Parathyroid adenoma (tissue), 2 donors: ENCODE measurements at regions not wholly inside any gene's neighbourhood (a gene's known extent, or its start where the extent isn't known, plus 50 kb on each side); places are given as distances from the start of the nearest gene placed in this dataset.
"Not testable (repeated sequence)": the region's sequence is repeated elsewhere in the genome, so short reads cannot be mapped to it uniquely, and the experiment has no call there.

Experiments used
- H2AFZ ChIP-seq: fragments of 300-600 bp; sonication (generic); one replicate; pipeline ENCODE4 v1.7.0; 2017; ENCODE audit warnings: antibody characterized with exemption, mild to moderate bottlenecking
- H3K27ac ChIP-seq: fragments of 300-600 bp; sonication (generic); one replicate; pipeline ENCODE4 v1.7.0; 2017
- H3K27me3 ChIP-seq: fragments of 300-600 bp; sonication (generic); one replicate; pipeline ENCODE4 v1.7.0; 2017; ENCODE audit warnings: low read length; ENCODE audit not compliant: control insufficient read depth, insufficient read depth
- H3K36me3 ChIP-seq: fragments of 300-600 bp; sonication (generic); one replicate; pipeline ENCODE4 v1.7.0; 2017; ENCODE audit warnings: low read length; ENCODE audit not compliant: control insufficient read depth, insufficient read depth
- H3K4me1 ChIP-seq: fragments of 300-600 bp; sonication (generic); one replicate; pipeline ENCODE4 v1.7.0; 2017; ENCODE audit warnings: control low read depth
- H3K4me2 ChIP-seq: fragments of 300-600 bp; sonication (generic); one replicate; pipeline ENCODE4 v1.7.0; 2017; ENCODE audit warnings: low read length
- H3K4me3 ChIP-seq: fragments of 300-600 bp; sonication (generic); one replicate; pipeline ENCODE4 v1.7.0; 2017; ENCODE audit warnings: low read depth, low read length
- H3K79me2 ChIP-seq: fragments of 300-600 bp; sonication (generic); one replicate; pipeline ENCODE4 v1.7.0; 2017; ENCODE audit warnings: control low read depth
- H3K9ac ChIP-seq: fragments of 300-600 bp; sonication (generic); one replicate; pipeline ENCODE4 v1.7.0; 2017; ENCODE audit warnings: mild to moderate bottlenecking
- H3K9me3 ChIP-seq: fragments of 300-600 bp; sonication (generic); one replicate; pipeline ENCODE4 v1.7.0; 2017; ENCODE audit warnings: low read length; ENCODE audit not compliant: control insufficient read depth
- TF ChIP-seq, protein P1 (sequence below): fragments of 300-600 bp; sonication (generic); IDR thresholded peaks from one replicate; pipeline ENCODE4 v1.7.0; 2017; ENCODE audit warnings: antibody characterized with exemption, mild to moderate bottlenecking
- donor health status: primary hyperparathyroidism.

DNA sequence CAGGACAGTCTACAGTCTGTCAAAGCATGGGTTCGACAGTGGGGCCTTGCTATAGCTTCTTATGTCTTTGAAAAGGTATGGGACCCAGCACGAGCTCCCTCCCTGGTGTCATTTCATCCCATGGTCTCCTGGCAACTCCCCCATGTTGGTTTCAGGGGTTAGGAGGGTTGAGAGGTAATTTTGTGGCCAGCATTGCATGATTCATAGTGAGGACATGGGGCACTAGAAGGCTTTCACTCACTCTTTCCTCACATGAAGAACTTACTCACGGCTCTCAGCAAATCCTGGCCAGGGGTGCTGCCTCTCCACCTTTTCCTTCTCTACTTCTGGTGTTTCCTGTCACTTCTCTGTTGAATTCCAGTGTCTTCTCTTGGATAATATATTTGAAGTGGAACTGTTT lies 134.7 kb upstream of the TNPO1 start:
- Histone ChIP-seq H3K27me3 (no peaks in the 10 kb centered on the region), H3K36me3 (no peaks in the 10 kb centered on the region), H3K4me2 (no peak overlapping the region), H3K79me2 (no peaks in the 10 kb centered on the region), H3K27ac (no peak overlapping the region), H3K4me1 (no peaks in the 10 kb centered on the region), H2AFZ (no peak overlapping the region), H3K9ac (no peak overlapping the region), H3K9me3 (no peaks in the 10 kb centered on the region), H3K4me3 (no peak overlapping the region)
- TF ChIP-seq, protein P1, sequence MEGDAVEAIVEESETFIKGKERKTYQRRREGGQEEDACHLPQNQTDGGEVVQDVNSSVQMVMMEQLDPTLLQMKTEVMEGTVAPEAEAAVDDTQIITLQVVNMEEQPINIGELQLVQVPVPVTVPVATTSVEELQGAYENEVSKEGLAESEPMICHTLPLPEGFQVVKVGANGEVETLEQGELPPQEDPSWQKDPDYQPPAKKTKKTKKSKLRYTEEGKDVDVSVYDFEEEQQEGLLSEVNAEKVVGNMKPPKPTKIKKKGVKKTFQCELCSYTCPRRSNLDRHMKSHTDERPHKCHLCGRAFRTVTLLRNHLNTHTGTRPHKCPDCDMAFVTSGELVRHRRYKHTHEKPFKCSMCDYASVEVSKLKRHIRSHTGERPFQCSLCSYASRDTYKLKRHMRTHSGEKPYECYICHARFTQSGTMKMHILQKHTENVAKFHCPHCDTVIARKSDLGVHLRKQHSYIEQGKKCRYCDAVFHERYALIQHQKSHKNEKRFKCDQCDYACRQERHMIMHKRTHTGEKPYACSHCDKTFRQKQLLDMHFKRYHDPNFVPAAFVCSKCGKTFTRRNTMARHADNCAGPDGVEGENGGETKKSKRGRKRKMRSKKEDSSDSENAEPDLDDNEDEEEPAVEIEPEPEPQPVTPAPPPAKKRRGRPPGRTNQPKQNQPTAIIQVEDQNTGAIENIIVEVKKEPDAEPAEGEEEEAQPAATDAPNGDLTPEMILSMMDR = no peak

DNA sequence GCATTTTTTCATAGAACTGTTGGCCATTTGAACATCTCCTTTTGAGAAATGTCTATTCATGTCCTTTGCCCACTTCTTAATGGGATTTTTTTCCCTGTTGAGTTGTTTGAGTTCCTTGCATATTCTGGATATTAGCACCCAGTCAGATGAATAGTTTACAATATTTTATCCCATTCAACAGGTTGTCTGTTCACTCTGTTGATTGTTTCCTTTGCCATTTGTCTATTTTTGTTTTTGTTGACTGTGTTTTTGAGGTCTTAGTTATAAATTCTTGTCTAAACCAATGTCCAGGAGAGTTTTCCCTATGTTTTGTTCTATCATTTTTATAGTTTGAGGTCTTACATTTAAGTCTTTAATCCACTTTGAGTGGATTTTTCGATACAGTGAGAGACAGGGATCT lies 139.0 kb upstream of the TNPO1 start:
- Histone ChIP-seq H3K27me3 (no peaks in the 10 kb centered on the region), H3K79me2 (no peaks in the 10 kb centered on the region)

DNA sequence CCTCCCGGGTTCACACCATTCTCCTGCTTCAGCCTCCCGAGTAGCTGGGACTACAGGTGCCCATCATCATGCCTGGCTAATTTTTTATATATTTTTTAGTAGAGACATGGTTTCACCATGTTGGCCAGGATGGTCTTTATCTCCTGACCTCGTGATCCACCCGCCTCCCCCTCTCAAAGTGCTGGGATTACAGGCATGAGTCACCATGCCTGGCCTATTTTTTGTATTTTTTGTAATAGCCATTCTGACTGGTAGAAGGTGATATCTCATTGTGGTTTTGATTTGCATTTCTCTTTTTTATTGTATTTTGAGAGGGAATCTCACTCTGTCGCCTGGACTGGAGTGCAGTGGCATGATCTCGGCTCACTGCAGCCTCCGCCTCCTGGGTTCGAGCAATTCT lies 139.6 kb upstream of the TNPO1 start:
- not testable (repeated sequence) for H3K4me3 ChIP-seq, H3K4me2 ChIP-seq, H3K36me3 ChIP-seq, H3K9me3 ChIP-seq, H3K79me2 ChIP-seq, H3K9ac ChIP-seq, H3K27ac ChIP-seq, H3K4me1 ChIP-seq, H2AFZ ChIP-seq, H3K27me3 ChIP-seq

More for the DNA sequence above, 139.0 kb upstream of the TNPO1 start:
- TF ChIP-seq, protein P1 = no peak
- Histone ChIP-seq H3K9ac (no peak overlapping the region), H3K36me3 (no peaks in the 10 kb centered on the region), H3K4me2 (no peak overlapping the region), H2AFZ (no peak overlapping the region), H3K9me3 (no peaks in the 10 kb centered on the region), H3K4me1 (peaks cover 4% of the 10 kb centered on the region), H3K27ac (no peak overlapping the region), H3K4me3 (no peak overlapping the region)

DNA sequence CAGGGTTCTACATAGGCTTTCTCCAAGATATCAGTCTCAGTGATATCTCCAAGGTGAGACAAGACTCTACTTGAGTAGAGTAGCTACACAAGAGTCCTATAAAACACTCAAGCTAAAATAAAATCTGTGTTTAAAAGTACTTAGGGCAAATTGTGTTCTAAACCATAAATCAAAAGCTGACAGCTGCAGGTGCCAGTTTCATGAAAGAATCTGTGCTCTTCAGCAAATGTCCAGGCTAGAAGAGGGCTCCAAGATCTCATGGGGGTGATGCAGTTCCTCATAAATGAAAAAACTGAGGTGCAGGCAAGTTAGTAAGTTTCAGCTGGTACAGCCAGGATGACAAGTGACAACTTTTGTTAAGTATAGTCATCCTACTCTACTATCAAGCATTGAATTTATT lies 142.8 kb upstream of the TNPO1 start:
- Histone ChIP-seq H3K4me3 (no peak overlapping the region), H3K9ac (no peak overlapping the region), H3K27me3 (no peaks in the 10 kb centered on the region), H3K79me2 (no peaks in the 10 kb centered on the region), H3K4me2 (no peak overlapping the region), H3K36me3 (no peaks in the 10 kb centered on the region), H3K9me3 (no peaks in the 10 kb centered on the region), H2AFZ (peak overlapping the region; percentile 47), H3K4me1 (peaks cover 4% of the 10 kb centered on the region), H3K27ac (no peak overlapping the region)
- TF ChIP-seq, protein P1 = no peak

DNA sequence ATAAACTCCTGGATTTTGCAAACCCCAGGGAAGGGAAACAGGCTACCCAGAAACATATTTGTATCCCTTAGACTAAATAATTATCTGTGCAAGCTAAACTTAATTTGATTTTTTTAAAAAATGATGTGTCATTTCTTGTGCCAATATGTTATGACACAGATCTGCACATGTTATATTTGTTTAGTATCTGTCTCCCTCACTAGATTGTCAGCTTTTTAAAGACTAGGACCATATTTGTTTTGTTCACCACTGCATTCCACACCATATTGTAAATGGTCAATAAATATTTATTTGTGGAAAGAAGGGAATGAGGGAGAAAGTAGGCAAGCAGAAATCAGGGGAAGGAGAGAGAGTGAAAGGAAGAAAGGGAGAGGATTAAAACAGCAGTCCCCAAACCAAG lies 143.3 kb upstream of the TNPO1 start:
- Histone ChIP-seq H3K4me1 (peaks cover 4% of the 10 kb centered on the region), H3K27me3 (no peaks in the 10 kb centered on the region), H3K79me2 (no peaks in the 10 kb centered on the region), H3K27ac (no peak overlapping the region), H3K4me2 (no peak overlapping the region), H3K4me3 (no peak overlapping the region), H3K9me3 (no peaks in the 10 kb centered on the region), H3K36me3 (no peaks in the 10 kb centered on the region), H3K9ac (no peak overlapping the region), H2AFZ (peak overlapping the region; percentile 47)
- TF ChIP-seq, protein P1 = no peak
